Activated naive CD4-positive, alpha-beta T cell treated with anti-CD3 and anti-CD28 coated beads, Interleukin-2, amount 50 U/mL, for 24 hours (primary cell): ENCODE measurements at regions not wholly inside any gene's neighbourhood (a gene's known extent, or its start where the extent isn't known, plus 50 kb on each side); places are given as distances from the start of the nearest gene placed in this dataset.

Source experiments
- H3K27ac Mint-ChIP-seq: one replicate; pipeline ENCODE4 v1.8.0; 2021; ENCODE audit warnings: mild to moderate bottlenecking, mixed read lengths
- H3K27me3 Mint-ChIP-seq: one replicate; pipeline ENCODE4 v1.8.0; 2021; ENCODE audit warnings: mixed read lengths
- H3K36me3 Mint-ChIP-seq: one replicate; pipeline ENCODE4 v1.8.0; 2021; ENCODE audit warnings: mixed read lengths
- H3K4me1 Mint-ChIP-seq: one replicate; pipeline ENCODE4 v1.8.0; 2021; ENCODE audit warnings: mixed read lengths
- H3K4me3 Mint-ChIP-seq: one replicate; pipeline ENCODE4 v1.8.0; 2021; ENCODE audit warnings: mild to moderate bottlenecking, mixed read lengths
- H3K9me3 Mint-ChIP-seq: one replicate; pipeline ENCODE4 v1.8.0; 2021; ENCODE audit warnings: mixed read lengths

DNA sequence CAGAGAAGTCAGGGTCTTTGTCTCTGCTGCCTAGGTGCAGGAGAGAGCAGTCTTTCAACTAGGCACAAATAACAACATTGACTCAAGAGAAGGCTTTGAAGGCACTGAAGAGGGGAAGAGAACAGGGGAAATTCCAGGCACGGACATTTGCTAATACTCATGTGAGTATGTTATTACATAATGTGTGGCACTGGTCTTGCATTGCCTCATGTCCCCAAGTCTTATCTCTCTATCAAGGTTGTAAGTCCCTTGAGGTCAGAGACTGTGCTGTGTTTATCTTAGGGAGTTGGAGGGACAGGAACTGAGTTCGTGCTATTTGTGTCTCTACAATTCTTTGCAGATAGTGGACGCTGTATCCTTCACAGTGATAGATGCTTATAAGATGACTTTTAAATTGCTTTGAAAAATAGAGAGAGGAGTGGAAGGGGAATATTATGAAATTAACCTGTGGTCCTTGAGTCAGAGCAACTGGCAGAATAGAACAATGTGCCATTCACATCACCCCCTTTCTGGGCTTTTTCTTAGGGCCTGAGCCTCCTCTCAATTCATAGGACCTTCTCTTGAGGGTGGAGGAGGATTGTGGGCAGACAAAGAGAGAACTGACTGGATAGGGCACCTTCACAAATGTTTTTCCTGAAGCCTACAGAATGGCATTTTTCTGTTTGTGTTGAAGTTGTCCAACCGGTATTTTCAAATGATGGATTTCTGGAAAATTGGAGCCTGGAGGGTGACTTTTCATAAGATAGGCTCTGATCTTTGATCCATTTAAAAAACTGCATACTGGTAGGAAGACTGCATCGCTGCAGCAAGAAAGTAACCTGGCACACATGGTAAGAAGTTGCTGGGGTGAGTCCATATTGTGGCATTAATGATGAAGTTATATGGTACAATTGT is 96.6 kb upstream of the CXCR4 start:
- Mint-ChIP-seq H3K36me3 (peaks cover 4% of the 10 kb centered on the region), H3K4me3 (no peak overlapping the region), H3K27ac (no peak overlapping the region), H3K4me1 (peaks cover 40% of the 10 kb centered on the region), H3K27me3 (no peaks in the 10 kb centered on the region), H3K9me3 (peaks cover 10% of the 10 kb centered on the region)

DNA sequence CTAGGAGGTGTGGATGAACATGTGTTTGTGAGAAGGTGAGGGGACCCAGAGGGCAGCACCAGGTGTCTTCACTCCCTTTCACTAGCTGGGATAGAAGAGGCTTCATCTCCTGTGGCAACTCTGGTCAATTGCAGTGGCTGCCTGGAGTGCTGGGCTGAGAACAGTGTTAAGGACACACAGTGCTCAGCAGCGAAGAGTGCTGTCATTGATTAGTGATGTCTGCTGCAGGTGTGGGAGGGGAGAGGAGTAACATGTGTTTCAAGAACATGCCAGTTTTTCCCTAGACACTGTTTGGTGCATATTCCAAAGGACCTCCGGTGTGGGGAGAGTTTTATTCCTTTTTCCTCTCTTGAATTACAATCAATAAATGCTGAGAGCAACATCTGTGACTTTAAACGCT is 95.9 kb upstream of the CXCR4 start:
- Mint-ChIP-seq H3K27ac (peak overlapping the region; percentile 13), H3K27me3 (no peaks in the 10 kb centered on the region), H3K36me3 (peaks cover 8% of the 10 kb centered on the region), H3K4me1 (peaks cover 40% of the 10 kb centered on the region), H3K9me3 (peaks cover 16% of the 10 kb centered on the region), H3K4me3 (no peak overlapping the region)

DNA sequence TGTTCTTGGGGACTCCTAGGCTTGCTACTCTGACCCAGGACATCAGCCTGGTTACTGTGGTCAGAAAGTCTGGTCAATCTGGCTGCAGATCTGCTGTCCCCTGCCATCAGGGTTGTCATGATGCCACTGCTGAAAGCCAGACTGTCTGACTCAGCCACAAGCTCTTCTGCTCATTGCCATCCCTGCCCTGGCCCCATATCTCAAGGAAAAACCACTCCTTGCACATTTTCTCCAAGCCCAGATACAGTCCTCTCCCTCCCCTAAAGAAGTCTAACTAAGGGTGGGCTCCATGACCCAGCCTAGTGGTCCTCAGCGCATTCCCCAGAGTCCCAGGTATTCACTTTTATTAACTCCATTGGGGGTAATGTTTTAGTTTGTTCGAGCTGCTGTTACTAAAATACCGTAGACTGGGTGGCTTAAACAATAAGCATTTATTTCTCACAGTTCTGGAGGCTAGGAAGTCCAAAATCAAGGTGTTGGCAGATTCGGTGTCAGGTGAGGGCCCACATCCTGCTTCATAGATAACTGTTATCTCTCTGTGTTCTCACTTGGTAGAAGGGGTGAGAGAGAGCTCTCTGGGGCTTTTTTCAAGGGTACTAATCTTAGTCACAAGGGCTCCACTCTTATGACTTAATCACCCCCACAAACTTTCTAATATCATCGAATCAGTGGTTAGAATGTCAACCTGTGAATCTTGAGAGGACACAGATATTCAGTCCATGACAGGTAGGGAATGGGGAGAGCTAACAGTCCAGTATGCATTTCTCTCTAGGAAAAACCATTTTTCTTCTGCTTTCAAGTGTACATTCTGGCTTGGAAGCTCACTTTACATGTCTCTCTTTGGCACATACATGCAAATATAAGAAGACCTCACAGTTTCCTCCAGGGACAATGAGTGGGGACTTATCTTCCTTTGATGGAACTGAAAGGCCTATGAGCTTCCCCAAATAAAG is 94.8 kb upstream of the CXCR4 start:
- peaks cover 8% of the 10 kb centered on the region for H3K36me3 Mint-ChIP-seq
- H3K4me1 Mint-ChIP-seq = peaks cover 47% of the 10 kb centered on the region
- peaks cover 16% of the 10 kb centered on the region for H3K9me3 Mint-ChIP-seq
- H3K27me3 Mint-ChIP-seq = no peaks in the 10 kb centered on the region
- peak overlapping the region; percentile 75 for H3K27ac Mint-ChIP-seq
- H3K4me3 Mint-ChIP-seq = peak overlapping the region; percentile 12

DNA sequence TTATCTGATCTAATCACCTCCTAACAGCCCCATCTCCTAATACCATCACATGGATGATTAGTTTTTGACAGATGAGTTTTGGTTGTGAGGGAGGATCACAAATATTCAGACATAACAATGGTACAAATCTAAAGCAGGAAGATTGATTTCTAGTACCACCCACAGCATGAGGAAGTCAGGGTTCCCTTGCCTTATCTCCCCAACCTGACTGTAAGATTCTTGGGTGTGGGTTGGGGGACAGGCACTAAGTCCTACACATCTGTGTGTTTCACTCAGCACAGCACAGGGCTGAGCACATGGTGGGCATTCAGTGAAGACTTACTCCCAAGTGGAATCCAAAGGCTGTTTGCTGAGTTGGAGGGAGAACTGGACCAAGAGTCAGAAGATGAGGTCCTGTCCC is 93.8 kb upstream of the CXCR4 start:
- Mint-ChIP-seq H3K9me3 (peaks cover 16% of the 10 kb centered on the region), H3K27ac (no peak overlapping the region), H3K4me3 (no peak overlapping the region), H3K36me3 (peaks cover 8% of the 10 kb centered on the region), H3K27me3 (no peaks in the 10 kb centered on the region), H3K4me1 (peaks cover 57% of the 10 kb centered on the region)

DNA sequence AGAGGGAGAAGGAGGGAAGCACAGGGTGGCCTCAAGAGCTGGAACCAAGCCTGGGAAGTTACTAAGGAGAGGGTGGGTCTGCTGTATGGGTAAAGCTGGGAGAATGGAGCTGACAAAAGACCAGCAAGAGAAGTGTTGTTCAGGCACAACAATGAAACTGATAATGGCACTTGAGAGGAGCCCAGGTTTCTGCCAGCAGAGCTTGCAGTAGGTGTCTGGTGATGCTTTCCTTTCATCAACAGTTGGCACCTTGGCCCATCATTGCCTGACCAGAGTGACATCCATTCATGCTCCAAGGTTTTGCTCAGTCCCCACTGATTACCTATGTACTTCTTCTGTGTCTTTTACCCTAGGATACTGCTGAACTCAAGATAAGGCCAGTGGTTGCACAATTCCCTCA is 92.9 kb upstream of the CXCR4 start:
- Mint-ChIP-seq H3K4me3 (no peak overlapping the region), H3K27ac (no peak overlapping the region), H3K36me3 (peaks cover 8% of the 10 kb centered on the region), H3K9me3 (peaks cover 16% of the 10 kb centered on the region), H3K27me3 (no peaks in the 10 kb centered on the region), H3K4me1 (peaks cover 65% of the 10 kb centered on the region)

DNA sequence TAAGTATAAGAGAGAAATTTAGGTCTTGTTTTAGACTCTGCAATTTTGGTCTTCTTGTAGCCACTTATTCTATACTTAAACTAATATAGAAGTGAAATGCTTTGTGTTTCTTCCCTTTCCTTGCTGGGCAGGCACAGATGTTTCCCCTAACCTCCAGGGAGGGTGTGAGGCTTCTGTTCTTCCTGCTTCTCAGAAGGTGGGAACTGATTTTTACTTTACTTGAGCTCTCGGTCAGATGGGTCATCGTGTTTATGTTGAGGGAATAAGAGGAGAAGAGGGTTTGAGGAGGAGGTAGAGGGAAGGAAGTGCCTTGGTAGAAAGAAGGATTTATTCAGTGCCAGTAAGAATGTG is 92.5 kb upstream of the CXCR4 start:
- Mint-ChIP-seq H3K4me3 (no peak overlapping the region), H3K4me1 (peaks cover 65% of the 10 kb centered on the region), H3K36me3 (peaks cover 8% of the 10 kb centered on the region), H3K9me3 (peaks cover 16% of the 10 kb centered on the region), H3K27me3 (no peaks in the 10 kb centered on the region), H3K27ac (no peak overlapping the region)

DNA sequence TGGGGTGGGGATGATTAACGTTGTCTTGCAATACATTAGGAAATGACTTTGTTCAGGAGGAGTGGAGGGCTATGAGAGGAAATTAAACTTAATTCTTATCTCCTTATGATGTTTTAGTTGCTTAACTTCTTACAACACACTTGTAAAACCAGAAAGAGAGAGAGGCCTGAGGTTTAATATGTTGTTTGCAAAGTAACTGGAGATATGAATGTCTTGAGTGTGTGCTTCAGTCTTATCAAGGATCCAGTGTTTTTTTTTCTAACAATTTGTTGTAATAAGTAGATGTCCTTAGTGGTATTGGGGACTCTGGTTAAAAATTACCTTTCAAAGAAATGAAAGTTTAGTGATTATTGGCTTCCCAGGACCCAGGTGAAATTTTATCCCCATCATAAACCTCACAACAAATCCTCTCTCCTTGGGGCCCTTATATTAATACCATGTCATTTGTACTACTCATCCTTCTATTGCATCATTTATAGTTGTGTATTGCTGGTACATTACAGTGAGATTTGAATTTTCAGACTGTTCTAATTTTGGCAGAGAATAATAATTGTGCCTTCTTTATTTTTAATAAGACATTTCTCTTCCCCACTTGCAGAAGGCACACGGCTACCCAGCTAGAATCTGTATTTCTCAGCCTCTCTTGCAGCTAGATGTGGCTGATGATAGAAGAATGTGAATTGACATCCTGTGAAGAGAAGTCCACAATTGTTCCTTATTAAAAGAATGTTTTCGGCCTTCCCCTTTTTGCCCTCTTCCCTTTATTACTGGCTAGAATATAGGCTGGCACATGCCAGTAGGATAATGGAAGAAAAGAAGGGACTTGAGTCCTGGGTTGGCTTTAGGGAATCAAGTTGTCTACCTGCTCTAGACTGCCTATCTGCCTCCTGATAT is 91.9 kb upstream of the CXCR4 start:
- Mint-ChIP-seq H3K27ac (no peak overlapping the region), H3K9me3 (peaks cover 16% of the 10 kb centered on the region), H3K27me3 (no peaks in the 10 kb centered on the region), H3K36me3 (peaks cover 8% of the 10 kb centered on the region), H3K4me1 (peaks cover 65% of the 10 kb centered on the region), H3K4me3 (no peak overlapping the region)

DNA sequence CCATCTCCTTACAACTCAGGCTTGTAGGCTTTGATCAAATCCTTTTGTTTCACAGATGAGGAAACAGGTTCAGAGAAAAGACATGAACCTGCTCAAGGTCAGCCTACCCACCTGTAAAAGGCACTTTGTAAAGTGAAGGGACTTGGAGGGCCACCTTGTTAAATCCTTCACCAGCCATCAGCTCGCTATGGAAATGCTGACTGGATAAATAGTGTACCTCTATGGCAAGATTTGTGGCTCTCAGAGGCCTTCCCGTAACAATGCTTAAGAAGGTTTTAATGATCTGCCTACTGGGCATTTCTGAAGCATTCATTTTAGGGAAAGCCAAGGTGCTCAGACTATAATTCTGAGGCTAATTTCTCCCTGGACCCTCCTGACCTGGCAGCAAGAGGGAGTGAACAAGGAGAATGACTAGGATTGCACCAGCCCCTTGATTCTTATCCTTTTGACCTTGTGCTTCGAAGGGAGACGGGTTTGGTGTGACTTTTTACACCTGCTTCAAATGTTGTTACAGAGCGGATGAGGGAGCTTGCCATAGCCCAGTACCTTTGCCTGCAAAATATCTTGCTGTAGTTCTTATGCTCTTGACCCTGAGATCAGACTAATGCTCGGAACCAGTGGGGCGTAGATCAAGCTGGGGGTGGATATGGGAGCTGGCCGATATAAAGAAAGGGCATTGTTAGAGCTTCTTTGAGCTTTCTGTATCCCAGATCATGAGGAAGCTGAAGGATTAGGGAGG is 90.9 kb upstream of the CXCR4 start:
- Mint-ChIP-seq H3K4me1 (peaks cover 56% of the 10 kb centered on the region), H3K36me3 (peaks cover 12% of the 10 kb centered on the region), H3K27me3 (no peaks in the 10 kb centered on the region), H3K9me3 (peaks cover 16% of the 10 kb centered on the region), H3K4me3 (no peak overlapping the region), H3K27ac (no peak overlapping the region)

DNA sequence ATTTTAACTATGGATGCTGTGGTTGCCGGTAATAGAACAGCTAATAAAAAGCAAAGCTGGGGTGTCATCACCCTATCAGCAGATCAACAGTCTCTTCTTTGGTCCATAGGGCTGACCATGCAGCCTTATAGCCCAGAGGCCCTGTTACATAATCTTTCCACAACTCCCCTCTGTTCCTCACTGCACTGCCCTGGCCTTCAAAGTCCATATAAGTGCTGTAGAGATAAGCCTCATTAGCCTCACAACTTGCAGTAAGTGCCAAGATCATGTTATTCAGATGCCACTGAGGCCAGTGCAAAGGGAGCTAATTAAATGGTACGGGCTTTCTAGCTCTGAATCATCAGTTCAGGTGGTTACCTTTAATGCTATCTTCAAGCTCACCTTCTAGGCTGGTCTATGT is 89.7 kb upstream of the CXCR4 start:
- Mint-ChIP-seq H3K36me3 (peaks cover 12% of the 10 kb centered on the region), H3K4me3 (no peak overlapping the region), H3K9me3 (peaks cover 16% of the 10 kb centered on the region), H3K27ac (no peak overlapping the region), H3K4me1 (peaks cover 44% of the 10 kb centered on the region), H3K27me3 (no peaks in the 10 kb centered on the region)

DNA sequence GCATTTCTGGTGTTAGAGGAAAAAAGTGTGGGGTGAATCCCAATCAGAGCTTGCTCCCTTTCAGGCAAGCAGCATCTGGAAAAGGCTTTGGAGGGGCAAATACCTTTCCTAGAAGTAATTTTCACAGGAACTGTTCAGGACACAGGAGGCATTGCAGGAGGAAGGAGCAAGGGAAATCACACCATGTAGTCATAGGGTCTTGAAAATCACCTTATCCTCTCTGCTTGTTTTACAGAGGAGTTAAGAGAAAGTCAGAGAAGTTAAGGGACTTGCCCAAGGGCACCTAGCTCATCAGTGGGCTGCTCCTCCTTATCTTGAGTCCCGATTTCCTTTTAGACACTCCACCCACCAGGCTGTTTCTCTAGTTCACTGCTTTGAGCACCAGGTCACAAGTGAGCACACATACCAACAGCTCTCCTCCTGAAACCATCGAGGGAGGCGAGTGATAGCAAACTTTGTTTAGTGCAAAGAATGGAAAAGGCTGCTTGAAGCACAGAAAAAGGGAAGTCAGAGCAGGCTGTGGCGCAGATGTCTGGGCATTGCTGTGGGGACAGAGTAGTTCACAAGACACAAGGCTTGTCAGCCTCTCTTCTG is 89.2 kb upstream of the CXCR4 start:
- H3K4me1 Mint-ChIP-seq = peaks cover 39% of the 10 kb centered on the region
- H3K9me3 Mint-ChIP-seq = peaks cover 16% of the 10 kb centered on the region
- no peaks in the 10 kb centered on the region for H3K27me3 Mint-ChIP-seq
- H3K36me3 Mint-ChIP-seq = peaks cover 12% of the 10 kb centered on the region
- no peak overlapping the region for H3K4me3 Mint-ChIP-seq
- H3K27ac Mint-ChIP-seq = no peak overlapping the region

DNA sequence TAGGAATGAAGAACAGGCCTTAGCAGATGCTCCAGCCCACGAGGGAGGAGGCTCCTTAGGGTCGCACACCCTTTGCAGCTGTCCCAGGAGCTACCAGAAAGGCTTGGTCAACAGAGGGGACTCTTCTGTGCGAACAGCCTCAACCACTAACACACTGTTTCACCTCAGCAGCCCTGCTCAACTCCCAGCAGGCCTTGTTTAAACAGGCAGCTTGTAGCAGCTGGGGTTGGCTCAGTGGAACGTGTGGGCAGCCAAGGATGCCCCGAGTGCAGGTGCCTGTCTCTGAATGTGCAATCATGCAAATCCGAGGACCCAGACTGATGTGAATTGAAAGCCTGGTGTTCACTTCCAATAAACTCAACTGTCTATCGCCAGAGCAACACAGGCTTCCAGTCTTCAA is 88.7 kb upstream of the CXCR4 start:
- Mint-ChIP-seq H3K4me1 (peaks cover 34% of the 10 kb centered on the region), H3K36me3 (peaks cover 13% of the 10 kb centered on the region), H3K27me3 (no peaks in the 10 kb centered on the region), H3K4me3 (no peak overlapping the region), H3K9me3 (peaks cover 16% of the 10 kb centered on the region), H3K27ac (no peak overlapping the region)

DNA sequence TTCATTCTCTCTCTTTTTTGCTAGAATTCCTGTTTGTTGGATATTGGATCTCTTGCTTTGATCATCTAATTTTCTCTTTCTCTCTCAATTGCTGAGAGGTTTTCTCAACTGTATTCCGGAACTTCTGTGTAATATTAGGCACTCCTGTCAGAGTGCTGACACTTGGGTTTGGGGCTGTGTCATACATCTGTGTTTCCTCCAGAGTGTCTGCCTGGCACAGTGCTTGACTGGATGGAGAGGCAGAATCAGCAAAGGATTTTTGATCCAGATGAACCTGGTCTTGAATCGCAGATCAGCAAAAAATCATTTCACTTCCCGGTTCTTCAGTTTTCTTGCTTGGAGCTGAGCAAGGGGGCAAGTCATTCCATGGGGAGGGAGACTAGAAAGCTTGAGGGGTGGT is 87.7 kb upstream of the CXCR4 start:
- H3K27me3 Mint-ChIP-seq = no peaks in the 10 kb centered on the region
- peaks cover 28% of the 10 kb centered on the region for H3K4me1 Mint-ChIP-seq
- H3K4me3 Mint-ChIP-seq = no peak overlapping the region
- H3K36me3 Mint-ChIP-seq = peaks cover 13% of the 10 kb centered on the region
- H3K9me3 Mint-ChIP-seq = peaks cover 16% of the 10 kb centered on the region
- H3K27ac Mint-ChIP-seq = peak overlapping the region; percentile 3

DNA sequence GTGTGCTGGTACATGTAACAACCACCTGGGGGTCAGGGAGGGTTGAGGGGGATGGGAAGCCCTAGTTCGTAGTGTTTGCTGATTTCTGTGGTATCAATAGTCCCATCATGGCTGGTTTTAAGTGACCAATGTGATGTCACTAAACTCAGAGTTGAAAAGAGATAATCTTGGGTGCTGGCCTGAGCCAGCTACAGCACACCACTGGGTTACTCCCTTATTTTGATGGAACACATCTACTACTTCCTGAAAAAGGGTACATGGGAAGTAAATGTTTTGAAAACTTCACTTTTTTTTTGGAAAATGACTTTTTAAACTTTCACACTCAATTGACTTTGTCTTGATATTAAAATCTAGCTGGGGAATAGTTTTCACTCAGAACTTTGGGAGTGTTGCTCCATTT is 87.0 kb upstream of the CXCR4 start:
- peaks cover 24% of the 10 kb centered on the region for H3K4me1 Mint-ChIP-seq
- H3K27ac Mint-ChIP-seq = no peak overlapping the region
- no peak overlapping the region for H3K4me3 Mint-ChIP-seq
- peaks cover 11% of the 10 kb centered on the region for H3K36me3 Mint-ChIP-seq
- H3K27me3 Mint-ChIP-seq = no peaks in the 10 kb centered on the region
- H3K9me3 Mint-ChIP-seq = peaks cover 10% of the 10 kb centered on the region

DNA sequence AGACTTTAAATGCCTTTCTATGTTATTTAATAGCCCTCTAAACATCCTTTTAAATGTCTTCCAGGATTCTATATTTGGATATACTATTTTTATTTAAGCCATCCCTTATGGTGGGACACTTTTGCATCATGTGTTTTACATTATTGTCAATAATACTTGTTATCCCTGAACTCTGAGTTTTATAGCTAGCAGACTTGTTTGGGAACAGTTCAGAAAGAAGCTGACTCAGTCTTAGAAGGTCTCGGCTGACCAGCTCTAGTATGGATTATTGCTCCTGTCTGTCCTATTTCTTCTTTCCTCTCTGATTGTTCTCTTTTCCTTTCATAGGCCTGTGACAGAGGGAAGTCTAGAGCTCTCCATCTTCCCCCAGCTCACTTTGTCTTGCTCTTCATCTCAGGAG is 77.3 kb upstream of the CXCR4 start:
- Mint-ChIP-seq H3K27me3 (no peaks in the 10 kb centered on the region), H3K4me3 (no peak overlapping the region), H3K9me3 (peaks cover 4% of the 10 kb centered on the region), H3K27ac (no peak overlapping the region), H3K4me1 (peaks cover 3% of the 10 kb centered on the region), H3K36me3 (peaks cover 2% of the 10 kb centered on the region)
